LHCN-M2 (cell line): ENCODE measurements at regions not wholly inside any gene's neighbourhood (a gene's known extent, or its start where the extent isn't known, plus 50 kb on each side); places are given as distances from the start of the nearest gene placed in this dataset.
"Not testable (repeated sequence)": the region's sequence is repeated elsewhere in the genome, so short reads cannot be mapped to it uniquely, and the experiment has no call there.

Source experiments
- DNase-seq: peaks from one replicate; pipeline ENCODE4 v3.0.0-alpha.2; 2012; ENCODE audit warnings: low read depth

- DNase-seq: no peak
Measured at GRCh38 chr6:144476286-144476685, 191.2 kb downstream of the UTRN start.

GRCh38 chr6:144477396-144477795, 192.3 kb downstream of the UTRN start:
- DNase-seq: peak; percentile 17

- no peak for DNase-seq
Measured at GRCh38 chr6:144477856-144478255, 192.7 kb downstream of the UTRN start.

GRCh38 chr6:144478483-144478882, 193.3 kb downstream of the UTRN start:
- no peak for DNase-seq

GRCh38 chr6:144479991-144480390, 194.9 kb downstream of the UTRN start:
- no peak for DNase-seq

GRCh38 chr6:144480473-144480872, 195.3 kb downstream of the UTRN start:
- DNase-seq: no peak

GRCh38 chr6:144481527-144481926, 196.4 kb downstream of the UTRN start:
- DNase-seq: no peak

- DNase-seq: peak; percentile 77
Measured at GRCh38 chr6:144482142-144482541, 197.0 kb downstream of the UTRN start.

- DNase-seq: no peak
Measured at GRCh38 chr6:144485531-144485930, 200.4 kb downstream of the UTRN start.

GRCh38 chr6:144488590-144488989, 203.5 kb downstream of the UTRN start:
- no peak for DNase-seq

- peak; percentile 50 for DNase-seq
Measured at GRCh38 chr6:144493035-144493910, 208.1 kb downstream of the UTRN start.

- DNase-seq: not testable (repeated sequence)
Measured at GRCh38 chr6:144495076-144495475, 209.9 kb downstream of the UTRN start.

GRCh38 chr6:144497650-144498049, 212.5 kb downstream of the UTRN start:
- DNase-seq: no peak

GRCh38 chr6:144500892-144501291, 215.8 kb downstream of the UTRN start:
- DNase-seq: no peak

GRCh38 chr6:144505214-144505613, 220.1 kb downstream of the UTRN start:
- not testable (repeated sequence) for DNase-seq

- not testable (repeated sequence) for DNase-seq
Measured at GRCh38 chr6:144506051-144506450, 220.9 kb downstream of the UTRN start.

GRCh38 chr6:144507772-144508312, 222.7 kb downstream of the UTRN start:
- not testable (repeated sequence) for DNase-seq

- DNase-seq: no peak
Measured at GRCh38 chr6:144510859-144511258, 225.7 kb downstream of the UTRN start.

- no peak for DNase-seq
Measured at GRCh38 chr6:144515761-144516160, 230.6 kb downstream of the UTRN start.

- DNase-seq: no peak
Measured at GRCh38 chr6:144519426-144519825, 234.3 kb downstream of the UTRN start.

GRCh38 chr6:144528743-144529425, 243.7 kb downstream of the UTRN start:
- peak; percentile 68 for DNase-seq

GRCh38 chr6:144530118-144530517, 245.0 kb downstream of the UTRN start:
- no peak for DNase-seq

GRCh38 chr6:144532238-144532637, 247.1 kb downstream of the UTRN start:
- DNase-seq: not testable (repeated sequence)
